ENCODE measurements at regions not wholly inside any gene's neighbourhood (a gene's known extent, or its start where the extent isn't known, plus 50 kb on each side); places are given as distances from the start of the nearest gene placed in this dataset.

- no peak for TF ChIP-seq YY1 (IDR thresholded peaks at IDR 0.05; ENCODE audit: insufficient read depth, insufficient read length)
- TF ChIP-seq SUZ12 (IDR thresholded peaks at IDR 0.05; ENCODE audit: extremely low read depth, insufficient read depth, insufficient read length) = no peak
- no peak for TF ChIP-seq ZNF274 (IDR thresholded peaks at IDR 0.05; ENCODE audit: low read depth, low read length)
Observed at GRCh38 chrX:79572566-79572965, 205.4 kb upstream of the ITM2A start.

Data from NT2/D1 (cell line).